ENCODE measurements at regions not wholly inside any gene's neighbourhood (a gene's known extent, or its start where the extent isn't known, plus 50 kb on each side); places are given as distances from the start of the nearest gene placed in this dataset.

GRCh38 chr18:70413455-70413854 lies 124.6 kb downstream of the SOCS6 start:
- no peak for TF ChIP-seq CTCF (IDR thresholded peaks at IDR 0.05)

DNA sequence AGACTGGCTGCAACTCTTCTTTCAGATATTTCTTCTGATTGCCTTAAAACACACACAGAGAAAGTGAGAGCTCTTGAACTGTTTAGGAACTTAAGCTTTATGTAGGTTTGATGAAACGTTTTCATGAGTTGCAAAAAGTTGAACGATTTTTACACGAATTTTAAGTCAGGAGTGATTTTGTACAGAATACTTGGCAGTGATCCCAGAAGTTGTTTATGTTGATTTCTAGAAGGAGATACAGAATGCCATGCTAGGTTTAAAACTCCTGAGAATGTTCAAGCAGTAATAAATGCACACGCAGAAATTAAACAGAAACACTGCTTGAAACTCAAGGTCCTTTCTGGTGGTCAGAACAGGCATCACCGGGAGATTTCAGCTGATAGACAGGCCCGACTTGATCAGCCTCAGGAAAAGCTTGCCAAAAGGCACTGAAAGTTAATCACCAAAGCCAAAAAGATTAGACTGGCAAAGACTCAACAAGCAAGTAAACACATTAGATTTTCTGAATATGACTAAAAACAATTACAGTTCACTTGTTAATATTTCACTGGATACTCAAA lies 123.1 kb downstream of the SOCS6 start:
- no peak for TF ChIP-seq CTCF (IDR thresholded peaks at IDR 0.05)

GRCh38 chr18:70411307-70411706 lies 122.5 kb downstream of the SOCS6 start:
- TF ChIP-seq CTCF (IDR thresholded peaks at IDR 0.05) = no peak

DNA sequence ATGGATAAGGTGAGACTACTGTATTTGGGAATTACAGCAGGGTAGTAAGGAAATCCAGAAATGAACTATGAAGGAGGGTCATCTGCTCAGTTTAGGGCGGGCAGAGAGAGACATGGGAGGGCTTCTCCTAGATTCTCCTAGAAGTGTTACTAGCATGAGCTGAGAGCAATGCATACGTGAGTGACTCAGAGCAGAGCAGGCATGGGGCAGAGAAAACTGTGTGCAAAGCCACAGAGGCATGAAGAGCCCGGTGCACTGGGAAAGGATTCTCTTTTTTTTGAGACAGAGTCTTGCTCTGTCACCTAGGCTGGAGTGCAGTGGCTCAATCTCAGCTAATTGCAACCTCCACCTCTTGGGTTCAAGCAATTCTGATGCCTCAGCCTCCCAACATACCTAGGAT lies 116.2 kb downstream of the SOCS6 start:
- no peak for TF ChIP-seq CTCF (IDR thresholded peaks at IDR 0.05)

DNA sequence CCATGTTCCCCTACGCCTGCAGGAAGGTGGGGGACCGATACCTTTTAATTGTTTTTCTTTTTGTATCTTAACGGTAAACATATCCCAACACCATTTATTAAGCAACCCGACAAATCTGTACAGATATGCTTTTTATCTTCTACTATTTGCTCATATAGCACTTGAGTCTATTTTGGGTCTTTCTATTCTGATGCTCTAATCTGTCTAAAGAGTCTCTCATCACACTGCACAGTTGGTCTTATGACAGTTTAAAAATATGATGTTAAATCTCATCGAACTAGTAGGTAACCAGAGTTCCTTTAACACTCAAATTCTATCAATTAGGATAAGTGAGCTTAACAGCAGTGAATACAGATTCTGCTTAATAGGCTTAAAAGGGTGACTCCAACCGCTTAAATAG lies 111.6 kb downstream of the SOCS6 start:
- TF ChIP-seq CTCF (IDR thresholded peaks at IDR 0.05) = no peak

GRCh38 chr18:70398076-70398475 lies 109.2 kb downstream of the SOCS6 start:
- TF ChIP-seq CTCF (IDR thresholded peaks at IDR 0.05) = no peak

- TF ChIP-seq CTCF (IDR thresholded peaks at IDR 0.05) = no peak
Observed at GRCh38 chr18:70397259-70397925, 108.5 kb downstream of the SOCS6 start.

GRCh38 chr18:70394672-70395071 lies 105.8 kb downstream of the SOCS6 start:
- TF ChIP-seq CTCF (IDR thresholded peaks at IDR 0.05) = no peak
